Left ventricle myocardium inferior (tissue), 1 donor: ENCODE measurements at regions not wholly inside any gene's neighbourhood (a gene's known extent, or its start where the extent isn't known, plus 50 kb on each side); places are given as distances from the start of the nearest gene placed in this dataset.

ENCODE experiments used
- DNase-seq: peaks from one replicate; pipeline ENCODE4 v3.0.0-alpha.2; 2020
- H3K27ac ChIP-seq: fragments of 200-600 bp; replicated peaks from 2 replicates; pipeline ENCODE4 v1.8.0; 2021
- H3K27me3 ChIP-seq: fragments of 200-600 bp; 2 replicates; pipeline ENCODE4 v1.8.0; 2021; ENCODE audit warnings: low read depth
- H3K36me3 ChIP-seq: fragments of 200-600 bp; 2 replicates; pipeline ENCODE4 v1.8.0; 2021
- H3K4me1 ChIP-seq: fragments of 200-600 bp; 2 replicates; pipeline ENCODE4 v1.8.0; 2021
- H3K4me3 ChIP-seq: fragments of 200-600 bp; 2 replicates; pipeline ENCODE4 v1.8.0; 2021; ENCODE audit warnings: mild to moderate bottlenecking, moderate library complexity
- H3K9me3 ChIP-seq: fragments of 200-600 bp; replicated peaks from 2 replicates; pipeline ENCODE4 v1.8.0; 2021
- CTCF ChIP-seq: fragments of 200-600 bp; IDR thresholded peaks from 2 replicates; pipeline ENCODE4 v1.8.0; 2021; ENCODE audit warnings: antibody characterized with exemption, mild to moderate bottlenecking, borderline replicate concordance
- intact Hi-C: fragments of 100-400 bp; cut with micrococcal nuclease; formaldehyde crosslinking; loops from one replicate; pipeline ENCODE4 v1.11.0; 2022
- donor health status: DM: no; HTN: yes; CAD: no; lungs with severe emphysema.

- H3K27ac ChIP-seq, result no peak overlapping the region
- no peak for DNase-seq
- peaks cover 2% of the 10 kb centered on the region for H3K9me3 ChIP-seq
- no peaks in the 10 kb centered on the region for H3K36me3 ChIP-seq
- no peak for TF ChIP-seq CTCF
- no peak overlapping the region for H3K4me3 ChIP-seq
- H3K27me3 ChIP-seq, result peaks cover 50% of the 10 kb centered on the region
- no peaks in the 10 kb centered on the region for H3K4me1 ChIP-seq
- intact Hi-C loops, result no loop called here
These were observed 78.6 kb upstream of the TOX2 start for GRCh38 chr20:43835944-43836508.

GRCh38 chr20:43833511-43834395, 80.9 kb upstream of the TOX2 start:
- H3K4me1 ChIP-seq, result no peaks in the 10 kb centered on the region
- H3K4me3 ChIP-seq, result no peak overlapping the region
- intact Hi-C loops, result no loop called here
- H3K27ac ChIP-seq, result no peak overlapping the region
- no peak for TF ChIP-seq CTCF
- DNase-seq, result no peak
- no peaks in the 10 kb centered on the region for H3K36me3 ChIP-seq
- peaks cover 9% of the 10 kb centered on the region for H3K9me3 ChIP-seq
- peaks cover 72% of the 10 kb centered on the region for H3K27me3 ChIP-seq

DNA sequence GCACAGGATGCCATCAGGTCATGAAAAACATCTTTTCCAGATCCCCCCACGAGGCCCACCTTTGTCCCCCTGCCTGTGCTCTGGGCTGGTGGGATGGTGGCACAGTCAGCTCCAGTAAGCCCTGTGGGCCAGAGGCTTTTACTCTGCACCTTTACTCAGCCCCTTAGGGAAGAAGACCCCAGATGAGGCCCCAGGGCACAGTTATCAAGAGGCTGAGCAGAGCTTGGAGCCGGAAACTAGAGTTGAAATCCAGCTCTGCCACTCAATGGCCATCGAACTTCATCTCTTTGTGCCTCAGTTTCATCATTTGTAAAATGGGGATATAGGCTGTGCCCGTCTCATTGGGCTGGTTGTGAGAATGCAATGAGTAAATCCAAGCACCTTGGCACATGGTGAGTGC, 81.7 kb upstream of the TOX2 start:
- H3K4me3 ChIP-seq, result no peak overlapping the region
- TF ChIP-seq CTCF, result no peak
- H3K36me3 ChIP-seq, result no peaks in the 10 kb centered on the region
- H3K4me1 ChIP-seq, result no peaks in the 10 kb centered on the region
- intact Hi-C loops, result no loop called here
- no peak for DNase-seq
- H3K9me3 ChIP-seq, result peaks cover 9% of the 10 kb centered on the region
- no peak overlapping the region for H3K27ac ChIP-seq
- peaks cover 74% of the 10 kb centered on the region for H3K27me3 ChIP-seq

GRCh38 chr20:43832096-43832816, 82.4 kb upstream of the TOX2 start:
- Histone ChIP-seq H3K27me3 (peaks cover 74% of the 10 kb centered on the region), H3K27ac (no peak overlapping the region), H3K4me3 (no peak overlapping the region), H3K36me3 (no peaks in the 10 kb centered on the region), H3K4me1 (no peaks in the 10 kb centered on the region), H3K9me3 (peaks cover 9% of the 10 kb centered on the region)
- no peak for DNase-seq
- TF ChIP-seq CTCF, result no peak
- intact Hi-C loops, result no loop called here

- TF ChIP-seq CTCF, result no peak
- intact Hi-C loops, result no loop called here
These were observed 83.1 kb upstream of the TOX2 start for GRCh38 chr20:43831481-43832065.

More at GRCh38 chr20:43831481-43832065, 83.1 kb upstream of the TOX2 start:
- DNase-seq, result no peak
- H3K4me3 ChIP-seq, result no peak overlapping the region
- peaks cover 9% of the 10 kb centered on the region for H3K9me3 ChIP-seq
- no peaks in the 10 kb centered on the region for H3K4me1 ChIP-seq
- H3K27ac ChIP-seq, result no peak overlapping the region
- H3K27me3 ChIP-seq, result peaks cover 70% of the 10 kb centered on the region
- no peaks in the 10 kb centered on the region for H3K36me3 ChIP-seq
